Lower leg skin (tissue), 3 donors: ENCODE measurements at regions not wholly inside any gene's neighbourhood (a gene's known extent, or its start where the extent isn't known, plus 50 kb on each side); places are given as distances from the start of the nearest gene placed in this dataset.

Experiments used
- POLR2A ChIP-seq, 2 donors: fragments of 450-650 bp; IDR thresholded peaks; one replicate each; pipeline ENCODE4 v1.6.1; 2016 to 2017; ENCODE audit warnings: antibody characterized with exemption in 2 of 2, mild to moderate bottlenecking in 1 of 2, moderate library complexity in 1 of 2
- TF ChIP-seq, protein P1 (sequence below), 3 donors: fragments of 450-650 bp; IDR thresholded peaks; one replicate each; pipeline ENCODE4 v1.5.1; 2016; ENCODE audit warnings: antibody characterized with exemption in 3 of 3, mild to moderate bottlenecking in 3 of 3, moderate library complexity in 2 of 3

DNA sequence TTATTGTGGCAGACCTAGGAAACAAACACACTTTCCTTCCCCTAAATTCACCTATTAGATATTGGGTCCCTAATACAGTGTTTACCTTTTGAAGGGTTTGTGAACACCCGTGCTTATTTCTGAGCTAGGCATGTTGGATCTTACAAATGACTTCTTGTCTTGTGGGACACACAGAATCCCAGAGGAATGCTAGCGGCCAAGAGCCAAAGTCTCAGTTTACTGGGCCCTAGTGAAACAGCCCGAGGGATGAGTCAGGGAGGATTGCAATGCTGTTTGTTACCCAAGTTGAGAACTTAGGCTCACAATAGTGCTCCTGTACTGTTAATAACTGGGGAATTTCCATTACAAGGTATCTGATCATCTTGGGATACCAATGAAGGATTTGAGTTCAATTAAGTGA, 100.1 kb upstream of the AKT3 start:
- no peak for TF ChIP-seq POLR2A (IDR thresholded peaks at IDR 0.05)
- TF ChIP-seq, protein P1, sequence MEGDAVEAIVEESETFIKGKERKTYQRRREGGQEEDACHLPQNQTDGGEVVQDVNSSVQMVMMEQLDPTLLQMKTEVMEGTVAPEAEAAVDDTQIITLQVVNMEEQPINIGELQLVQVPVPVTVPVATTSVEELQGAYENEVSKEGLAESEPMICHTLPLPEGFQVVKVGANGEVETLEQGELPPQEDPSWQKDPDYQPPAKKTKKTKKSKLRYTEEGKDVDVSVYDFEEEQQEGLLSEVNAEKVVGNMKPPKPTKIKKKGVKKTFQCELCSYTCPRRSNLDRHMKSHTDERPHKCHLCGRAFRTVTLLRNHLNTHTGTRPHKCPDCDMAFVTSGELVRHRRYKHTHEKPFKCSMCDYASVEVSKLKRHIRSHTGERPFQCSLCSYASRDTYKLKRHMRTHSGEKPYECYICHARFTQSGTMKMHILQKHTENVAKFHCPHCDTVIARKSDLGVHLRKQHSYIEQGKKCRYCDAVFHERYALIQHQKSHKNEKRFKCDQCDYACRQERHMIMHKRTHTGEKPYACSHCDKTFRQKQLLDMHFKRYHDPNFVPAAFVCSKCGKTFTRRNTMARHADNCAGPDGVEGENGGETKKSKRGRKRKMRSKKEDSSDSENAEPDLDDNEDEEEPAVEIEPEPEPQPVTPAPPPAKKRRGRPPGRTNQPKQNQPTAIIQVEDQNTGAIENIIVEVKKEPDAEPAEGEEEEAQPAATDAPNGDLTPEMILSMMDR (IDR thresholded peaks at IDR 0.05): no peak
